Daoy (cell line): ENCODE measurements at regions not wholly inside any gene's neighbourhood (a gene's known extent, or its start where the extent isn't known, plus 50 kb on each side); places are given as distances from the start of the nearest gene placed in this dataset.
"Not testable (repeated sequence)": the region's sequence is repeated elsewhere in the genome, so short reads cannot be mapped to it uniquely, and the experiment has no call there.

Experiments
- DNase-seq: peaks from one replicate; pipeline ENCODE4 v3.0.0-alpha.2; 2015; ENCODE audit warnings: low read depth

GRCh38 chr3:22691407-22691806, 511.7 kb upstream of the UBE2E2 start:
- DNase-seq: no peak

GRCh38 chr3:22691856-22692628, 511.1 kb upstream of the UBE2E2 start:
- DNase-seq: no peak

- no peak for DNase-seq
Measured at GRCh38 chr3:22700876-22701275, 502.3 kb upstream of the UBE2E2 start.

GRCh38 chr3:22704166-22704565, 499.0 kb upstream of the UBE2E2 start:
- no peak for DNase-seq

GRCh38 chr3:22704571-22705354, 498.4 kb upstream of the UBE2E2 start:
- DNase-seq: no peak

- not testable (repeated sequence) for DNase-seq
Measured at GRCh38 chr3:22706922-22707321, 496.2 kb upstream of the UBE2E2 start.

GRCh38 chr3:22713936-22714335, 489.2 kb upstream of the UBE2E2 start:
- DNase-seq: no peak

GRCh38 chr3:22714749-22715148, 488.4 kb upstream of the UBE2E2 start:
- DNase-seq: no peak

GRCh38 chr3:22720596-22720995, 482.5 kb upstream of the UBE2E2 start:
- no peak for DNase-seq

GRCh38 chr3:22724420-22724819, 478.7 kb upstream of the UBE2E2 start:
- DNase-seq: no peak

- DNase-seq: no peak
Measured at GRCh38 chr3:22728406-22728805, 474.7 kb upstream of the UBE2E2 start.

- DNase-seq: no peak
Measured at GRCh38 chr3:22729212-22729611, 473.9 kb upstream of the UBE2E2 start.

GRCh38 chr3:22729981-22730380, 473.1 kb upstream of the UBE2E2 start:
- no peak for DNase-seq

- no peak for DNase-seq
Measured at GRCh38 chr3:22730701-22731100, 472.4 kb upstream of the UBE2E2 start.

GRCh38 chr3:22731901-22732300, 471.2 kb upstream of the UBE2E2 start:
- DNase-seq: no peak

- DNase-seq: no peak
Measured at GRCh38 chr3:22732641-22733040, 470.5 kb upstream of the UBE2E2 start.

- no peak for DNase-seq
Measured at GRCh38 chr3:22734207-22734606, 468.9 kb upstream of the UBE2E2 start.

GRCh38 chr3:22734756-22735155, 468.4 kb upstream of the UBE2E2 start:
- no peak for DNase-seq

- no peak for DNase-seq
Measured at GRCh38 chr3:22735373-22735772, 467.8 kb upstream of the UBE2E2 start.

- not testable (repeated sequence) for DNase-seq
Measured at GRCh38 chr3:22743386-22743785, 459.7 kb upstream of the UBE2E2 start.

GRCh38 chr3:22745321-22745720, 457.8 kb upstream of the UBE2E2 start:
- DNase-seq: no peak

GRCh38 chr3:22746221-22746620, 456.9 kb upstream of the UBE2E2 start:
- no peak for DNase-seq

- no peak for DNase-seq
Measured at GRCh38 chr3:22748453-22749045, 454.6 kb upstream of the UBE2E2 start.
